DND-41 (cell line): ENCODE measurements at regions not wholly inside any gene's neighbourhood (a gene's known extent, or its start where the extent isn't known, plus 50 kb on each side); places are given as distances from the start of the nearest gene placed in this dataset.

ENCODE experiments used
- ATAC-seq: fragments of 200-7000 bp; cut with Tn5 transposase; 3 replicates; pipeline ENCODE4 v1.9.1; 2021; ENCODE audit warnings: low read depth; ENCODE audit not compliant: insufficient read depth
- DNase-seq: peaks from one replicate; pipeline ENCODE4 v3.0.0-alpha.2; 2020
- H2AFZ ChIP-seq: 2 replicates; pipeline ENCODE4 v1.6.0; 2012; ENCODE audit warnings: low read depth, low read length
- H3K27ac ChIP-seq: 2 replicates; pipeline ENCODE4 v1.5.1; 2012; ENCODE audit warnings: low read length, inconsistent platforms
- H3K27me3 ChIP-seq: fragments of 200-600 bp; sonication (generic); 2 replicates; pipeline ENCODE4 v1.6.0; 2012; ENCODE audit warnings: low read length, mild to moderate bottlenecking, inconsistent platforms; ENCODE audit not compliant: insufficient read depth, poor library complexity
- H3K36me3 ChIP-seq: 2 replicates; pipeline ENCODE4 v1.5.1; 2012; ENCODE audit warnings: low read length, inconsistent platforms; ENCODE audit not compliant: insufficient read depth
- H3K4me1 ChIP-seq: 2 replicates; pipeline ENCODE4 v1.5.1; 2012; ENCODE audit warnings: mild to moderate bottlenecking, low read length; ENCODE audit not compliant: insufficient read depth
- H3K4me2 ChIP-seq: 2 replicates; pipeline ENCODE4 v1.6.0; 2012; ENCODE audit warnings: mild to moderate bottlenecking, moderate library complexity, low read length, inconsistent platforms; ENCODE audit not compliant: insufficient read depth
- H3K4me3 ChIP-seq, 2 experiments: fragments of 200-600 bp in 1 of 2; shearing (Covaris generic) in 1 of 2; 2 replicates each; pipeline ENCODE4 v1.5.1; 2012 to 2016; ENCODE audit warnings: inconsistent platforms in 2 of 2, low read length in 2 of 2, mild to moderate bottlenecking in 2 of 2, low read depth in 1 of 2, moderate library complexity in 1 of 2
- H3K79me2 ChIP-seq: 2 replicates; pipeline ENCODE4 v1.6.0; 2012; ENCODE audit warnings: low read length, inconsistent platforms; ENCODE audit not compliant: insufficient read depth
- H3K9ac ChIP-seq: 2 replicates; pipeline ENCODE4 v1.6.0; 2012; ENCODE audit warnings: low read depth, mild to moderate bottlenecking, inconsistent platforms, low read length, moderate library complexity
- H3K9me3 ChIP-seq: 2 replicates; pipeline ENCODE4 v1.5.1; 2012; ENCODE audit warnings: low read length, moderate library complexity, mild to moderate bottlenecking, inconsistent platforms; ENCODE audit not compliant: insufficient read depth, severe bottlenecking
- H4K20me1 ChIP-seq: 2 replicates; pipeline ENCODE4 v1.6.0; 2012; ENCODE audit warnings: low read length; ENCODE audit not compliant: insufficient read depth
- EZH2 ChIP-seq: IDR thresholded peaks from 3 replicates; pipeline ENCODE4 v1.6.1; 2012; ENCODE audit warnings: borderline replicate concordance, low read depth, mild to moderate bottlenecking, moderate library complexity, low read length, inconsistent platforms; ENCODE audit not compliant: severe bottlenecking
- TF ChIP-seq, protein P1 (sequence below): IDR thresholded peaks from 2 replicates; pipeline ENCODE4 v1.5.1; 2012; ENCODE audit warnings: borderline replicate concordance, low read length, moderate library complexity, mild to moderate bottlenecking; ENCODE audit not compliant: poor library complexity, severe bottlenecking; ENCODE audit errors: extremely low read depth

DNA sequence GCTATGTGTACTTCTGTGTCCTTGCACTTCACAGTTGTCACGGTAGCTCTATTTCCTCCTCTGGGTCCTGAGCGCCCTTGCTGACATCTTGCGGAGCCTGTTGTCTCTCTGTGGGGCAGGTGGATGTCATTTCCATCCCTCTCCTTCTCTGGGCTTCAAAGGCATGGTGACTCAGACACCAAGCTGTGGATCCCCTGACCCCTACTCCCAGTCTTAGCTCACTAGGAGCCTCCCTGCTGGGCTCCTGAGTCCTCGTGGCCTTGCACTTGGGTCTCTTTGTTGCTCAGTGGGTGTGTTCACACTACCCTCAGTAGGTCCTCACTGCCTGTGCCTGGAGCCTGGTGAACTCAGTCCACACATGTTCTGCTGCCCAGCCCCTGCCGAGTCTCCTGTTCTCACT is 100.3 kb upstream of the PAX2 start:
- no peak overlapping the region for H3K27ac ChIP-seq
- no peaks in the 10 kb centered on the region for H4K20me1 ChIP-seq
- no peak for TF ChIP-seq EZH2
- TF ChIP-seq, protein P1, sequence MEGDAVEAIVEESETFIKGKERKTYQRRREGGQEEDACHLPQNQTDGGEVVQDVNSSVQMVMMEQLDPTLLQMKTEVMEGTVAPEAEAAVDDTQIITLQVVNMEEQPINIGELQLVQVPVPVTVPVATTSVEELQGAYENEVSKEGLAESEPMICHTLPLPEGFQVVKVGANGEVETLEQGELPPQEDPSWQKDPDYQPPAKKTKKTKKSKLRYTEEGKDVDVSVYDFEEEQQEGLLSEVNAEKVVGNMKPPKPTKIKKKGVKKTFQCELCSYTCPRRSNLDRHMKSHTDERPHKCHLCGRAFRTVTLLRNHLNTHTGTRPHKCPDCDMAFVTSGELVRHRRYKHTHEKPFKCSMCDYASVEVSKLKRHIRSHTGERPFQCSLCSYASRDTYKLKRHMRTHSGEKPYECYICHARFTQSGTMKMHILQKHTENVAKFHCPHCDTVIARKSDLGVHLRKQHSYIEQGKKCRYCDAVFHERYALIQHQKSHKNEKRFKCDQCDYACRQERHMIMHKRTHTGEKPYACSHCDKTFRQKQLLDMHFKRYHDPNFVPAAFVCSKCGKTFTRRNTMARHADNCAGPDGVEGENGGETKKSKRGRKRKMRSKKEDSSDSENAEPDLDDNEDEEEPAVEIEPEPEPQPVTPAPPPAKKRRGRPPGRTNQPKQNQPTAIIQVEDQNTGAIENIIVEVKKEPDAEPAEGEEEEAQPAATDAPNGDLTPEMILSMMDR, result no peak
- H3K9ac ChIP-seq, result no peak overlapping the region
- no peaks in the 10 kb centered on the region for H3K79me2 ChIP-seq
- H3K36me3 ChIP-seq, result no peaks in the 10 kb centered on the region
- peaks cover 14% of the 10 kb centered on the region for H3K27me3 ChIP-seq
- no peak overlapping the region for H3K4me3 ChIP-seq
- ATAC-seq (no peak), DNase-seq (no peak)
- no peak overlapping the region for H3K4me2 ChIP-seq
- H3K4me1 ChIP-seq, result no peaks in the 10 kb centered on the region
- no peaks in the 10 kb centered on the region for H3K9me3 ChIP-seq
- H2AFZ ChIP-seq, result no peak overlapping the region

DNA sequence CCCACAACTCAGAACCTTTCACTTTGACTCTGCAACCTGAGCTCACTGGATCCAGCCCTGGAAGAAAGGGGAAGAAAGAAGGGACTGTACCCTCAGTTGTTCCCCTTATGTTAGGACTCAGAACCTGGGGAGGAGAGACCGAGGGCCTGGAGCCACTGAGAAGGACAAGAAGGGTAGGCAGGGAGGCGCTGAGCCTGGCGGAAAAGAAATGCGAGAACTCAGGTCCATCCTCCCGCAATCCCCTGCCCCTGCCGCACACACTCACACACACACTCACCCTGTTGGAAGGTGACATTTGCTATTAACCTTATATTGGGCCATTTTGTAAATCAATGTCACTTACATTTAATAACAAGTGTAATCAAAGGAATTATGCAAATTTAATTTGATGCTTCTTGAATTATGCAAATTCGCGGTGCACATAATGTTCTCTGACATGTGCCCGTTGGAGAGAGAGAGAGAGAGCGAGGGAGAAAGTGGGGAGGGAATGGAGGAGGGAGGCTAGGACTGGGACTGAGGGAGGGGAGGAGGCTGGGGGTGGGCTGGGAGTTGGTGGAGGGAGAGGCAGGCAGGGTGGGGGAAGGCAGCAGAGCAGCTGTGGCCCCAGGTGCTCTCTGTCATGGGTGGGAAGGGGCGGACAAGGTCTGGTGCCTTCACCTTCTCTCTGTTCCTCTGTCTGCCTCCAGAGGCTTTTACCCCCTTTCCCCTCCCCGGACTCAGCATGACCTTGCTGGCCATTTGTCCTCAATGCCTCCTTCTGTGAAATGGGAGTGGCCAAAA is 99.6 kb upstream of the PAX2 start:
- H3K27ac ChIP-seq, result no peak overlapping the region
- H3K4me1 ChIP-seq, result no peaks in the 10 kb centered on the region
- TF ChIP-seq, protein P1, result no peak
- no peak for TF ChIP-seq EZH2
- H3K79me2 ChIP-seq, result no peaks in the 10 kb centered on the region
- no peak overlapping the region for H2AFZ ChIP-seq
- no peak overlapping the region for H3K4me2 ChIP-seq
- H3K9me3 ChIP-seq, result no peaks in the 10 kb centered on the region
- no peak overlapping the region for H3K9ac ChIP-seq
- no peaks in the 10 kb centered on the region for H4K20me1 ChIP-seq
- no peaks in the 10 kb centered on the region for H3K36me3 ChIP-seq
- no peak overlapping the region for H3K4me3 ChIP-seq
- peaks cover 14% of the 10 kb centered on the region for H3K27me3 ChIP-seq
- DNase-seq, result no peak
- no peak for ATAC-seq

- no peak overlapping the region for H3K4me2 ChIP-seq
- H3K27me3 ChIP-seq, result peaks cover 20% of the 10 kb centered on the region
- H3K79me2 ChIP-seq, result no peaks in the 10 kb centered on the region
- H4K20me1 ChIP-seq, result no peaks in the 10 kb centered on the region
- H3K9ac ChIP-seq, result no peak overlapping the region
- no peaks in the 10 kb centered on the region for H3K4me1 ChIP-seq
- no peak overlapping the region for H2AFZ ChIP-seq
- DNase-seq, result no peak
- no peak for TF ChIP-seq EZH2
- TF ChIP-seq, protein P1, result no peak
- no peaks in the 10 kb centered on the region for H3K36me3 ChIP-seq
- no peak for ATAC-seq
- no peak overlapping the region for H3K27ac ChIP-seq
- no peaks in the 10 kb centered on the region for H3K9me3 ChIP-seq
- H3K4me3 ChIP-seq, result no peak overlapping the region
These were observed 97.5 kb upstream of the PAX2 start for GRCh38 chr10:100647928-100648327.
